ENCODE measurements at regions not wholly inside any gene's neighbourhood (a gene's known extent, or its start where the extent isn't known, plus 50 kb on each side); places are given as distances from the start of the nearest gene placed in this dataset.

- TF ChIP-seq POLR2A (IDR thresholded peaks at IDR 0.05) = no peak
- WGBS, 5 donors = 64 to 78% (median 67%) methylated on average over 1 of the region's 1 CpG
- Histone ChIP-seq H3K27ac (no peak overlapping the region), H3K27me3 (replicated peaks in 1 of 7) (no peaks in the 10 kb centered on the region), H3K36me3 (no peaks in the 10 kb centered on the region), H3K9me3 (peaks cover 0 to 11% (median 3%) of the 10 kb centered on the region in 8 donors), H3K4me1 (no peaks in the 10 kb centered on the region), H3K4me3 (no peak overlapping the region)
- intact Hi-C loops (cut with DNase I; ENCODE audit: low total_unique reads) = no loop called here
- DNase-seq = no peak
Measured at GRCh38 chr11:96621161-96621560, 231.3 kb downstream of the JRKL start.

DNA sequence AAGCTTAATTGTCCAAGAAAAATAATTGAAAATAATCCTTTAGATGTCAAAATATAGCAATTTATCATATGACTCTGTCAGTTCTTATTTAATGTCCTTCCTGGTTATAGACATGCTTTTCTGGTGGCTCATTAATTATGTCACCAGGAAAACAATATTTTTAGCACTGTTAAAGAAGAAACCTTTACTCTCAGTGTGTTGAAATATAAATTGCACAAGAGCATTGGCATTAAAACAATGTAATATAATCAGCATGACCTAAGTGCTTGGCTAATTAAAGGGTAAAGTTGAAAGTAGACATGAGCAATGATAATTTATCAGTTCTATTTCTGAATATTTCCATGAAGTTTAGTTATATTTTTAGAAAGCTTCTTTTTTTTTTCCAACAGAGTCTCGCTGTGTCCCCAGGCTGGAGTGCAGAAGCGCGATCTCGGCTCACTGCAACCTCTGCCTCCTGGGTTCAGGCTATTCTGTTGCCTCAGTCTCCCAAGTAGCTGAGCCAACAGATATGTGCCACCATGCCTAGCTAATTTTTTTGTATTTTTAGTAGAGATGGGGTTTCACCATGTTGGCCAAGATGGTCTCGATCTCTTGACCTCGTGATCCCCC lies 232.3 kb downstream of the JRKL start:
- no peak overlapping the region for H3K27ac ChIP-seq
- 82 to 89% (median 86%) methylated on average over 6 of the region's 6 CpGs for WGBS, 5 donors
- H3K9me3 ChIP-seq = peaks cover 0 to 20% (median 13%) of the 10 kb centered on the region in 8 donors
- no peaks in the 10 kb centered on the region for H3K27me3 ChIP-seq (replicated peaks in 1 of 7)
- TF ChIP-seq, protein P1, sequence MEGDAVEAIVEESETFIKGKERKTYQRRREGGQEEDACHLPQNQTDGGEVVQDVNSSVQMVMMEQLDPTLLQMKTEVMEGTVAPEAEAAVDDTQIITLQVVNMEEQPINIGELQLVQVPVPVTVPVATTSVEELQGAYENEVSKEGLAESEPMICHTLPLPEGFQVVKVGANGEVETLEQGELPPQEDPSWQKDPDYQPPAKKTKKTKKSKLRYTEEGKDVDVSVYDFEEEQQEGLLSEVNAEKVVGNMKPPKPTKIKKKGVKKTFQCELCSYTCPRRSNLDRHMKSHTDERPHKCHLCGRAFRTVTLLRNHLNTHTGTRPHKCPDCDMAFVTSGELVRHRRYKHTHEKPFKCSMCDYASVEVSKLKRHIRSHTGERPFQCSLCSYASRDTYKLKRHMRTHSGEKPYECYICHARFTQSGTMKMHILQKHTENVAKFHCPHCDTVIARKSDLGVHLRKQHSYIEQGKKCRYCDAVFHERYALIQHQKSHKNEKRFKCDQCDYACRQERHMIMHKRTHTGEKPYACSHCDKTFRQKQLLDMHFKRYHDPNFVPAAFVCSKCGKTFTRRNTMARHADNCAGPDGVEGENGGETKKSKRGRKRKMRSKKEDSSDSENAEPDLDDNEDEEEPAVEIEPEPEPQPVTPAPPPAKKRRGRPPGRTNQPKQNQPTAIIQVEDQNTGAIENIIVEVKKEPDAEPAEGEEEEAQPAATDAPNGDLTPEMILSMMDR (IDR thresholded peaks at IDR 0.05 in 8 of 11, conservative IDR thresholded peaks at IDR 0.05 in 3 of 11) = no peak
- TF ChIP-seq POLR2AphosphoS5 (IDR thresholded peaks at IDR 0.05) (no peak), POLR2A (IDR thresholded peaks at IDR 0.05) (no peak)
- no peaks in the 10 kb centered on the region for H3K4me1 ChIP-seq
- no peak overlapping the region for H3K4me3 ChIP-seq
- H3K36me3 ChIP-seq = no peaks in the 10 kb centered on the region
- intact Hi-C loops (cut with DNase I; ENCODE audit: low total_unique reads) = no loop called here
- no peak for DNase-seq

- H3K9me3 ChIP-seq = peaks cover 0 to 27% (median 15%) of the 10 kb centered on the region in 8 donors
- no peak overlapping the region for H3K4me3 ChIP-seq
- H3K36me3 ChIP-seq = no peaks in the 10 kb centered on the region
- TF ChIP-seq POLR2A (IDR thresholded peaks at IDR 0.05) = no peak
- TF ChIP-seq POLR2AphosphoS5 (IDR thresholded peaks at IDR 0.05) = no peak
- TF ChIP-seq, protein P1 (IDR thresholded peaks at IDR 0.05 in 8 of 11, conservative IDR thresholded peaks at IDR 0.05 in 3 of 11) = no peak
- H3K4me1 ChIP-seq = no peaks in the 10 kb centered on the region
- no peaks in the 10 kb centered on the region for H3K27me3 ChIP-seq (replicated peaks in 1 of 7)
- 72 to 89% (median 82%) methylated on average over 2 of the region's 2 CpGs for WGBS, 5 donors
- intact Hi-C loops (cut with DNase I; ENCODE audit: low total_unique reads) = no loop called here
- H3K27ac ChIP-seq = no peak overlapping the region
- DNase-seq = no peak
Measured at GRCh38 chr11:96624126-96624525, 234.3 kb downstream of the JRKL start.

DNA sequence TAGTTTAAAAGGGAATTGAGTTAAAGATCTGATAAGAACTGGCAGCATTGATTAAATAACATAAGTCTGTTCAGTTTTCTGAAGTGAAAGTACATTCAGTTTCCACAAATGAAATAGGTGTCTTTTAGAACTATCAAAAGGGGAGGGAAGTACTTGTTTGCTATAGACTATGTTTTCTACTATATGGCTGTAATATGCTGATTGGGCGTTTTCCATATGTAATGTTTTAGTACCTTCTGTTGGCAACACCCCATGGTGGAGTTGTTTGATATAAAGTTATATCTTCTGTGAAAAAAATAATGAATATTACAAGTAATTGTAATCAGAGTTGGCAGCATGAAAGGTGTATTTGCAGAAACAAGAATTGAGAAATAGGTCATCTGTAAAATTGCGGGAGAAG lies 237.6 kb downstream of the JRKL start:
- TF ChIP-seq POLR2A (IDR thresholded peaks at IDR 0.05) (no peak), POLR2AphosphoS5 (IDR thresholded peaks at IDR 0.05) (no peak)
- TF ChIP-seq, protein P1 (IDR thresholded peaks at IDR 0.05 in 8 of 11, conservative IDR thresholded peaks at IDR 0.05 in 3 of 11) = no peak
- intact Hi-C loops (cut with DNase I; ENCODE audit: low total_unique reads) = no loop called here
- WGBS, 5 donors = 71 to 89% (median 80%) methylated on average over 2 of the region's 2 CpGs
- no peak for DNase-seq
- Histone ChIP-seq H3K27me3 (replicated peaks in 1 of 7) (no peaks in the 10 kb centered on the region), H3K4me3 (no peak overlapping the region), H3K36me3 (no peaks in the 10 kb centered on the region), H3K4me1 (no peaks in the 10 kb centered on the region), H3K27ac (no peak overlapping the region), H3K9me3 (peaks cover 0 to 27% (median 15%) of the 10 kb centered on the region in 8 donors)
